ENCODE measurements at regions not wholly inside any gene's neighbourhood (a gene's known extent, or its start where the extent isn't known, plus 50 kb on each side); places are given as distances from the start of the nearest gene placed in this dataset.

- TF ChIP-seq POLR2A (IDR thresholded peaks at IDR 0.05; ENCODE audit: low read depth, low read length) = no peak
- no peak for TF ChIP-seq POLR2AphosphoS5 (IDR thresholded peaks at IDR 0.05; ENCODE audit: low read depth, low read length)
- no peak for TF ChIP-seq TAF1 (IDR thresholded peaks at IDR 0.05; ENCODE audit: low read depth, low read length)
These were observed 64.4 kb upstream of the FUCA2 start for GRCh38 chr6:143575901-143576426.

Measured in GM12891 (cell line).